ENCODE measurements at regions not wholly inside any gene's neighbourhood (a gene's known extent, or its start where the extent isn't known, plus 50 kb on each side); places are given as distances from the start of the nearest gene placed in this dataset.
"Not testable (repeated sequence)": the region's sequence is repeated elsewhere in the genome, so short reads cannot be mapped to it uniquely, and the experiment has no call there.

- DNase-seq = not testable (repeated sequence)
Observed at GRCh38 chr7:32762206-32762924, 129.2 kb downstream of the KBTBD2 start.

GRCh38 chr7:32761451-32762205, 129.9 kb downstream of the KBTBD2 start:
- no peak for DNase-seq

- not testable (repeated sequence) for DNase-seq
Observed at GRCh38 chr7:32760755-32761154, 130.8 kb downstream of the KBTBD2 start.

GRCh38 chr7:32759859-32760258, 131.7 kb downstream of the KBTBD2 start:
- not testable (repeated sequence) for DNase-seq

GRCh38 chr7:32753872-32754271, 137.7 kb downstream of the KBTBD2 start:
- DNase-seq = not testable (repeated sequence)

GRCh38 chr7:32748337-32748736, 143.2 kb downstream of the KBTBD2 start:
- DNase-seq = not testable (repeated sequence)

- DNase-seq = not testable (repeated sequence)
Observed at GRCh38 chr7:32747443-32748148, 144.0 kb downstream of the KBTBD2 start.

- DNase-seq = not testable (repeated sequence)
Observed at GRCh38 chr7:32741853-32742476, 149.6 kb downstream of the KBTBD2 start.

GRCh38 chr7:32739749-32740148, 151.8 kb downstream of the KBTBD2 start:
- DNase-seq = not testable (repeated sequence)

GRCh38 chr7:32738390-32738789, 153.2 kb downstream of the KBTBD2 start:
- DNase-seq = not testable (repeated sequence)

- DNase-seq = not testable (repeated sequence)
Observed at GRCh38 chr7:32732767-32733166, 158.8 kb downstream of the KBTBD2 start.

GRCh38 chr7:32729335-32729675, 162.3 kb downstream of the KBTBD2 start:
- not testable (repeated sequence) for DNase-seq

GRCh38 chr7:32728412-32729334, 162.9 kb downstream of the KBTBD2 start:
- DNase-seq = peak; percentile 28

GRCh38 chr7:32727483-32728411, 163.8 kb downstream of the KBTBD2 start:
- peak; percentile 21 for DNase-seq

- not testable (repeated sequence) for DNase-seq
Observed at GRCh38 chr7:32722837-32723236, 168.7 kb downstream of the KBTBD2 start.

- DNase-seq = no peak
Observed at GRCh38 chr7:32694182-32694581, 197.4 kb downstream of the KBTBD2 start.

- peak; percentile 18 for DNase-seq
Observed at GRCh38 chr7:32691965-32692815, 196.9 kb downstream of the AVL9 start.

GRCh38 chr7:32688092-32688491, 192.8 kb downstream of the AVL9 start:
- DNase-seq = not testable (repeated sequence)

GRCh38 chr7:32681174-32681518, 185.9 kb downstream of the AVL9 start:
- no peak for DNase-seq
